HepG2 (cell line): ENCODE measurements at regions not wholly inside any gene's neighbourhood (a gene's known extent, or its start where the extent isn't known, plus 50 kb on each side); places are given as distances from the start of the nearest gene placed in this dataset.

Source experiments
- CBFB ChIP-seq: sonication (generic); formaldehyde crosslinking; IDR thresholded peaks from 2 replicates; pipeline ENCODE4 v1.4.0; 2020; ENCODE audit warnings: missing genetic modification reagents
- GPN1 ChIP-seq: sonication (generic); formaldehyde crosslinking; IDR thresholded peaks from 2 replicates; pipeline ENCODE4 v1.5.1; 2020; ENCODE audit warnings: missing genetic modification reagents, borderline replicate concordance
- IRF2 ChIP-seq: IDR thresholded peaks from 2 replicates; pipeline ENCODE4 v1.6.1; 2018; ENCODE audit warnings: missing genetic modification reagents, missing compliant biosample characterization
- KLF11 ChIP-seq: IDR thresholded peaks from 2 replicates; pipeline ENCODE4 v1.6.1; 2016; ENCODE audit warnings: missing compliant biosample characterization
- MAFF ChIP-seq: IDR thresholded peaks from 2 replicates; pipeline ENCODE4 v1.6.1; 2011; ENCODE audit warnings: low read depth, low read length, improper control_type of control experiment
- ZNF30 ChIP-seq: sonication (generic); formaldehyde crosslinking; IDR thresholded peaks from 2 replicates; pipeline ENCODE4 v1.5.0; 2020; ENCODE audit warnings: mild to moderate bottlenecking, missing genetic modification reagents
- ZNF563 ChIP-seq: sonication (generic); formaldehyde crosslinking; IDR thresholded peaks from 2 replicates; pipeline ENCODE4 v1.8.0; 2022; ENCODE audit warnings: mild to moderate bottlenecking, moderate library complexity, missing genetic modification reagents
- ZNF782 ChIP-seq: sonication (generic); formaldehyde crosslinking; IDR thresholded peaks from 2 replicates; pipeline ENCODE4 v1.4.0; 2020; ENCODE audit warnings: missing genetic modification reagents, mild to moderate bottlenecking, borderline replicate concordance
- TF ChIP-seq, protein P1 (sequence below): sonication (generic); formaldehyde crosslinking; IDR thresholded peaks from 2 replicates; pipeline ENCODE4 v1.4.0; 2020; ENCODE audit warnings: mild to moderate bottlenecking, missing genetic modification reagents, borderline replicate concordance
- TF ChIP-seq, protein P2 (sequence below): sonication (generic); formaldehyde crosslinking; IDR thresholded peaks from 2 replicates; pipeline ENCODE4 v1.4.0; 2020; ENCODE audit warnings: mild to moderate bottlenecking, low read depth, missing genetic modification reagents
- TF ChIP-seq, protein P3 (sequence below): sonication (generic); formaldehyde crosslinking; IDR thresholded peaks from 2 replicates; pipeline ENCODE4 v1.4.0; 2020; ENCODE audit warnings: missing genetic modification reagents
- TF ChIP-seq, protein P4 (sequence below), 2 experiments: fragments of 450-650 bp in 1 of 2; sonication (generic) in 1 of 2; formaldehyde crosslinking; IDR thresholded peaks; 2 replicates each; pipeline versions ENCODE4 v1.5.0 to v1.8.0; 2020 to 2022; ENCODE audit warnings: mild to moderate bottlenecking in 1 of 2, missing genetic modification reagents in 1 of 2

GRCh38 chr4:123255971-123256370 lies 140.6 kb upstream of the SPRY1 start (continued):
- TF ChIP-seq, protein P1, sequence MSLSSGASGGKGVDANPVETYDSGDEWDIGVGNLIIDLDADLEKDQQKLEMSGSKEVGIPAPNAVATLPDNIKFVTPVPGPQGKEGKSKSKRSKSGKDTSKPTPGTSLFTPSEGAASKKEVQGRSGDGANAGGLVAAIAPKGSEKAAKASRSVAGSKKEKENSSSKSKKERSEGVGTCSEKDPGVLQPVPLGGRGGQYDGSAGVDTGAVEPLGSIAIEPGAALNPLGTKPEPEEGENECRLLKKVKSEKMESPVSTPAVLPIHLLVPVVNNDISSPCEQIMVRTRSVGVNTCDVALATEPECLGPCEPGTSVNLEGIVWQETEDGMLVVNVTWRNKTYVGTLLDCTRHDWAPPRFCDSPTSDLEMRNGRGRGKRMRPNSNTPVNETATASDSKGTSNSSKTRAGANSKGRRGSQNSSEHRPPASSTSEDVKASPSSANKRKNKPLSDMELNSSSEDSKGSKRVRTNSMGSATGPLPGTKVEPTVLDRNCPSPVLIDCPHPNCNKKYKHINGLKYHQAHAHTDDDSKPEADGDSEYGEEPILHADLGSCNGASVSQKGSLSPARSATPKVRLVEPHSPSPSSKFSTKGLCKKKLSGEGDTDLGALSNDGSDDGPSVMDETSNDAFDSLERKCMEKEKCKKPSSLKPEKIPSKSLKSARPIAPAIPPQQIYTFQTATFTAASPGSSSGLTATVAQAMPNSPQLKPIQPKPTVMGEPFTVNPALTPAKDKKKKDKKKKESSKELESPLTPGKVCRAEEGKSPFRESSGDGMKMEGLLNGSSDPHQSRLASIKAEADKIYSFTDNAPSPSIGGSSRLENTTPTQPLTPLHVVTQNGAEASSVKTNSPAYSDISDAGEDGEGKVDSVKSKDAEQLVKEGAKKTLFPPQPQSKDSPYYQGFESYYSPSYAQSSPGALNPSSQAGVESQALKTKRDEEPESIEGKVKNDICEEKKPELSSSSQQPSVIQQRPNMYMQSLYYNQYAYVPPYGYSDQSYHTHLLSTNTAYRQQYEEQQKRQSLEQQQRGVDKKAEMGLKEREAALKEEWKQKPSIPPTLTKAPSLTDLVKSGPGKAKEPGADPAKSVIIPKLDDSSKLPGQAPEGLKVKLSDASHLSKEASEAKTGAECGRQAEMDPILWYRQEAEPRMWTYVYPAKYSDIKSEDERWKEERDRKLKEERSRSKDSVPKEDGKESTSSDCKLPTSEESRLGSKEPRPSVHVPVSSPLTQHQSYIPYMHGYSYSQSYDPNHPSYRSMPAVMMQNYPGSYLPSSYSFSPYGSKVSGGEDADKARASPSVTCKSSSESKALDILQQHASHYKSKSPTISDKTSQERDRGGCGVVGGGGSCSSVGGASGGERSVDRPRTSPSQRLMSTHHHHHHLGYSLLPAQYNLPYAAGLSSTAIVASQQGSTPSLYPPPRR = no peak
- no peak for TF ChIP-seq ZNF782 (CRISPR knock-in tag)
- TF ChIP-seq KLF11 (CRISPR knock-in tag) = no peak
- no peak for TF ChIP-seq ZNF30
- TF ChIP-seq, protein P2, sequence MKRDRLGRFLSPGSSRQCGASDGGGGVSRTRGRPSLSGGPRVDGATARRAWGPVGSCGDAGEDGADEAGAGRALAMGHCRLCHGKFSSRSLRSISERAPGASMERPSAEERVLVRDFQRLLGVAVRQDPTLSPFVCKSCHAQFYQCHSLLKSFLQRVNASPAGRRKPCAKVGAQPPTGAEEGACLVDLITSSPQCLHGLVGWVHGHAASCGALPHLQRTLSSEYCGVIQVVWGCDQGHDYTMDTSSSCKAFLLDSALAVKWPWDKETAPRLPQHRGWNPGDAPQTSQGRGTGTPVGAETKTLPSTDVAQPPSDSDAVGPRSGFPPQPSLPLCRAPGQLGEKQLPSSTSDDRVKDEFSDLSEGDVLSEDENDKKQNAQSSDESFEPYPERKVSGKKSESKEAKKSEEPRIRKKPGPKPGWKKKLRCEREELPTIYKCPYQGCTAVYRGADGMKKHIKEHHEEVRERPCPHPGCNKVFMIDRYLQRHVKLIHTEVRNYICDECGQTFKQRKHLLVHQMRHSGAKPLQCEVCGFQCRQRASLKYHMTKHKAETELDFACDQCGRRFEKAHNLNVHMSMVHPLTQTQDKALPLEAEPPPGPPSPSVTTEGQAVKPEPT (CRISPR knock-in tag) = no peak
- TF ChIP-seq GPN1 = no peak
- no peak for TF ChIP-seq ZNF563
- TF ChIP-seq, protein P3, sequence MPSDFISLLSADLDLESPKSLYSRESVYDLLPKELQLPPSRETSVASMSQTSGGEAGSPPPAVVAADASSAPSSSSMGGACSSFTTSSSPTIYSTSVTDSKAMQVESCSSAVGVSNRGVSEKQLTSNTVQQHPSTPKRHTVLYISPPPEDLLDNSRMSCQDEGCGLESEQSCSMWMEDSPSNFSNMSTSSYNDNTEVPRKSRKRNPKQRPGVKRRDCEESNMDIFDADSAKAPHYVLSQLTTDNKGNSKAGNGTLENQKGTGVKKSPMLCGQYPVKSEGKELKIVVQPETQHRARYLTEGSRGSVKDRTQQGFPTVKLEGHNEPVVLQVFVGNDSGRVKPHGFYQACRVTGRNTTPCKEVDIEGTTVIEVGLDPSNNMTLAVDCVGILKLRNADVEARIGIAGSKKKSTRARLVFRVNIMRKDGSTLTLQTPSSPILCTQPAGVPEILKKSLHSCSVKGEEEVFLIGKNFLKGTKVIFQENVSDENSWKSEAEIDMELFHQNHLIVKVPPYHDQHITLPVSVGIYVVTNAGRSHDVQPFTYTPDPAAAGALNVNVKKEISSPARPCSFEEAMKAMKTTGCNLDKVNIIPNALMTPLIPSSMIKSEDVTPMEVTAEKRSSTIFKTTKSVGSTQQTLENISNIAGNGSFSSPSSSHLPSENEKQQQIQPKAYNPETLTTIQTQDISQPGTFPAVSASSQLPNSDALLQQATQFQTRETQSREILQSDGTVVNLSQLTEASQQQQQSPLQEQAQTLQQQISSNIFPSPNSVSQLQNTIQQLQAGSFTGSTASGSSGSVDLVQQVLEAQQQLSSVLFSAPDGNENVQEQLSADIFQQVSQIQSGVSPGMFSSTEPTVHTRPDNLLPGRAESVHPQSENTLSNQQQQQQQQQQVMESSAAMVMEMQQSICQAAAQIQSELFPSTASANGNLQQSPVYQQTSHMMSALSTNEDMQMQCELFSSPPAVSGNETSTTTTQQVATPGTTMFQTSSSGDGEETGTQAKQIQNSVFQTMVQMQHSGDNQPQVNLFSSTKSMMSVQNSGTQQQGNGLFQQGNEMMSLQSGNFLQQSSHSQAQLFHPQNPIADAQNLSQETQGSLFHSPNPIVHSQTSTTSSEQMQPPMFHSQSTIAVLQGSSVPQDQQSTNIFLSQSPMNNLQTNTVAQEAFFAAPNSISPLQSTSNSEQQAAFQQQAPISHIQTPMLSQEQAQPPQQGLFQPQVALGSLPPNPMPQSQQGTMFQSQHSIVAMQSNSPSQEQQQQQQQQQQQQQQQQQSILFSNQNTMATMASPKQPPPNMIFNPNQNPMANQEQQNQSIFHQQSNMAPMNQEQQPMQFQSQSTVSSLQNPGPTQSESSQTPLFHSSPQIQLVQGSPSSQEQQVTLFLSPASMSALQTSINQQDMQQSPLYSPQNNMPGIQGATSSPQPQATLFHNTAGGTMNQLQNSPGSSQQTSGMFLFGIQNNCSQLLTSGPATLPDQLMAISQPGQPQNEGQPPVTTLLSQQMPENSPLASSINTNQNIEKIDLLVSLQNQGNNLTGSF (CRISPR knock-in tag) = no peak
- no peak for TF ChIP-seq CBFB
- TF ChIP-seq, protein P4, sequence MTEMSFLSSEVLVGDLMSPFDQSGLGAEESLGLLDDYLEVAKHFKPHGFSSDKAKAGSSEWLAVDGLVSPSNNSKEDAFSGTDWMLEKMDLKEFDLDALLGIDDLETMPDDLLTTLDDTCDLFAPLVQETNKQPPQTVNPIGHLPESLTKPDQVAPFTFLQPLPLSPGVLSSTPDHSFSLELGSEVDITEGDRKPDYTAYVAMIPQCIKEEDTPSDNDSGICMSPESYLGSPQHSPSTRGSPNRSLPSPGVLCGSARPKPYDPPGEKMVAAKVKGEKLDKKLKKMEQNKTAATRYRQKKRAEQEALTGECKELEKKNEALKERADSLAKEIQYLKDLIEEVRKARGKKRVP (CRISPR knock-in tag; IDR thresholded peaks at IDR 0.05) = no peak
- no peak for TF ChIP-seq IRF2 (CRISPR knock-in tag)
- TF ChIP-seq MAFF = no peak
